Caki2 (cell line): ENCODE measurements at regions not wholly inside any gene's neighbourhood (a gene's known extent, or its start where the extent isn't known, plus 50 kb on each side); places are given as distances from the start of the nearest gene placed in this dataset.
A peak's percentile ranks its signal among the peaks of the same experiment; 100 is the strongest.

Experiments used
- DNase-seq: peaks from one replicate; pipeline ENCODE4 v3.0.0-alpha.2; 2015; ENCODE audit warnings: low read depth
- in situ Hi-C: cut with HindIII; loops from 2 replicates; pipeline ENCODE4 v1.10.0; 2016; ENCODE audit warnings: low sequenced_read_pairs, low pct_unique_long_range_greater_than_20kb, mixed read lengths

DNA sequence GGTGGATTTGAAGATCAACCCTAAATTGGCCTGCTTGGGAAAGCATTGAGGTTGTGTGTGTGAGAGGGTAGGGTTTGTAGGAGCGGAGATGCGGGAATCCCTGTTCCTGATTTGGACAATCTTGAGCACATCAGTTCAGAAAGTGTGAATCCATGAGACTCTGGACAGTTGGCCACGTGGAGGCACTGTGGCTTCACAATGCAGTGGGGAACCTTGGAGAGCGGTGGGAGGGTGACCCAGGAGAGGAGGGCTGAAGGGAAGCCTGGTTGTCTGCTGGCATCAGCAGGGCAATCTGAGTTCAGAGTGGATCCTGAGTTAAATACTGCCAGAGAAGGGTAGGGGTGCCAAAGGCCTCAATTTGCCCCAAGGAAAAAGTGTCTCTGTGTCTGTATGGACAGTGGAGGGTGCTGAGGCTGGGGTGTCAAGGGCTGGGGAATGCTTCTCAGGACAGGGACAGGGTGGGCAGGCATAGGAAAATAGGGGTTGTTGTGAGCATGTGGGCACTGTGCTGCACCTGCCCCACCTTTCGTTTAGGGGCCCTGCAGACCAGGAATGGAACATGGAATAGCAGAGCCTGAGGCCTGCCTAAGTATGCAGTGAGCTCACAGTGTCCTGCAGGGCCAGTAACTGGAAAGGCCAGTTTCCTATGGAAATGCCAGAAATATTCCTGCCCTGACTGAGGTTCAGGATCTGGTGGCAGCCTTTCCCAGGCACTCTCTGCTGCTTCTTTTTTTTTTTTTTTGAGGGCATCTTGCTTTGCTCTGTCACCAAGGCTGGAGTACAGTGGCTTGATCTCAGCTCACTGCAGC, 162.9 kb upstream of the PRSS58 start:
- no peak for DNase-seq
- in situ Hi-C loops, result no loop called here

DNA sequence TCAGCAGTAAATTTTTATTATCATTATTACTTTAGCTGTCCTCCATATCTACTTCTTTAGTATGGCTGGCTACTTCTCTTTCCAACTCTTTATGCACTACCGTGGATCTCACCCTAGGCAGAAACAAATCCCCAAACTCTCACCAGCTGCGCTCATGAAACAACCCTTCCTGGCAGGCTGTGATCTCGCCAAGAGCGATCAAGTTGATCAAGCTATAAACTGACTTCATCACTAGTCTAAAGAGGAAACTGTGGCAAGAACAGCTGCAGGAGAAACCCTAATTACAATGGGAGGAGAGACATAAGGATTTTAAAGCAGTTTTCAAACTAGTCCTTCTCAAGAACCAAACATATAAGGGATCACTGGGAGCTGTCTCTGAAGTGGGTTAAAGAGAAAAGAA, 160.5 kb upstream of the PRSS58 start:
- in situ Hi-C loops, result no loop called here
- no peak for DNase-seq

DNA sequence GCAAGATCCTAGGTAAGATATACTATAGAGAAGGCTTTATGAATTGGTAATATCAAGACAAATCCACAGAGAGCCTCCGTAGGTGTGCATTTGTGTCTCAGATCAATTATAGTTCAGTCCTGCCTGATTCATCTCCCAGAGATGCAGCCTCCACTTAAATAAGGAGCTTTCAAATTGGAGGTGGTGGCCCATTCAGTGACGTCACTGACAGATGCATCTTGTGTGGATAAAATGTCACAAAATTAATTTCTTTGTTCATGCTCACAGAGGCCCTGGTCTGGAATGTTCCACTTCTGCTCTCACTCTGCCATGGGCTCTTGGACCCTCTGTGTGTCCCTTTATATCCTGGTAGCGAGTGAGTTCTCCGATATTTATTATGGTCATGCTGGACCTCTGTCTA, 157.1 kb upstream of the PRSS58 start:
- in situ Hi-C loops, result no loop called here
- no peak for DNase-seq

DNA sequence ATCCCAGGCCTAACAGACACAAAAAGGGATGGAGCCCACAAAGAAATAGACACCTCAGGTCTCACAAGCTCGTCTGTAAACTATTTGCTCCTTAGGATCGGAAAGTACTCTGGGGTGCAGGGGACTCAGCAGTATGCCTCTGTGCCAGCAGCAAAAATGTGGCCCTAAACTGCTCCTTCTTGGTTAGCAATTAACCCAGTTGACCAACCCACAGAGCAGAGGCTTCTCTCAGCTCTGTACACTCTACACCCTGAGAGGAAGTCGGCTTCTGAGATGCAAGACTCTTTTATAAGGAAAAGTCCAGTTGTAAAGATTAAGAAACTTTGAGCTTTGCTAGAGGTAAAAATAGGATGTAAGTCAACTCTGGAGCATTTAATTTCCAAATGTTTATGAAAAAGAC, 156.3 kb upstream of the PRSS58 start:
- in situ Hi-C loops, result no loop called here
- no peak for DNase-seq

DNA sequence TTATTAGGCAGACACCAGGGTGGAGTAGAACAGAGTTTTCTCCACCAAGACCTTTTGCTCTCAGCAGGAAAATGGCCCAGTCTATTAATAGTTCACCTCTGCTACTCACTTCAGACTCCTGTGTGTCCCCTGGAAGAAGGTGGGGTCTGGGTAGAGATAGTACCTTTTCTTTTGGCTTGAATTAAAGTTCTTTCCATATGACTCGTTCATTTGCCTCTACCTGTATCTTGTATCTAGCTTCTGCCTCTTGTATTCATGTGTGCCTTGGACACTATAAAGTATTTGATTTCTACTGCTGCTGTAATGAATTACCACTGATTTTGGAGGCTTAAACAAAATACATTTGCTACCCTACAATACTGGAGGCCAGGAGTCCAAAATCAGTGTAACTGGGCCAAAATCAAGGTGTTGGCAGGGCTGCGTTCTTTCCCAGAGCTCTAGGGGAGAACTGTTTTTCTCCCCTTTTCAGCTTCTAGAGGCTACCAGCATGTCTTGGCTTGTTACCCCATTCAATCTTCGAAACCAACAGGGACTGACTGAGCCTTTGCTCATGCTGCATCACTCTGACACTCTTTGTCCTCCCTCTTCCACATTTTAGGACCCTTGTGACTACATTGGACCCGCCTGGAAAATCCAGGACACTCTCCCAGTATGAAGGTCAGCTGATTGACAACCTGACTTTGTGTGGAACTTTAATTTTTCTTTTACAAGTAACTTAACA, 155.6 kb upstream of the PRSS58 start:
- no peak for DNase-seq
- in situ Hi-C loops, result no loop called here

DNA sequence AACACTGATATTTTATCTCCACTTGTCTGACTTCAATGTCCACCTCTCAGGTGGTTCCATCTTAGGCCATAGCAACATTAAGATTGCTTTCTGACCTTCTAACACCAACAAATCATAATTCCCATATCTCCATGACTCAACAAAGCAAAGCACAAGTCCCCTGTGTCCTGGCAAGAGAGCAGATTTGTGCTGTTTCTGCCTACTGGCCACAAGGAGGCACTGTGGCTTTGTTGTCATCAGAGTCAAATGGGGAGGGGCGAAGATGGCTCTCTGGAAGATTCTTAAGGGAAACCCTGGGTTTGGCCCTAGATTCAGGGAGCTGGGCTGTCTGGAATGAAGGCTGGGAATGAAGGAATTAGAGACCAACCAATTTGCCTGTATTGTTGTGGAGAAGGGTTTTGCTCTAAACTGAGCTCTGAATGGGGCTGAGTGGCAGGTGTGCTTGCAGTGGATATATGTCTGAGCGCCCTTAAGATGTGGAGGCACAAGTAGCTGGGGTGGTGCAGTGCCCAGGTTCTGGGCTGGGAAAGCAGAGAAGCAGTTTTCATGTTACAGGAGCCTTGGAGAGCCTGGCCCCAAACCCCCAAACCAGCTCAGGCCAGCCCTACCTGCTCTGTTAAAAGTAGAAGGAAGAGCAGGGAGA, 154.8 kb upstream of the PRSS58 start:
- DNase-seq, result peak; percentile 31

DNA sequence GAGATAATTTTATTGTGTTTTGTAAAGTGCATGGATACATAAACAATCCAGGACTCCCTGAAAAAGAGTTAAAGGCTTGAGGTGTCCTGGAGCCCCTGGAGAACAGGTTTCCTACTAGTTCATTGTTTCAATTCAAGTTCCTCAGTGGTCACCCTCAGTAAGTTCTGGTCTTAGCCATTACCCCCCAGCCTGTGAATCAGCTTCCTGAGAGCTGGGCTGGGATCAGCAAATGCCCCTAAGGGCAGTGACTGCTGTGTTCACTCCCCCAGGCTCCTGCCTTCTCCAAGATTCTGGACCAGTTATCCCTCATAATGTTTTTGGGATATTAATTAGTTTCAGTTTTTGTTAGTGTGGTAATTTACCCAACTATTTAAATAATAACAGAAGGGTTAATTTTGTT, 151.6 kb upstream of the PRSS58 start:
- in situ Hi-C loops, result no loop called here
- DNase-seq, result no peak

More for the DNA sequence above, 154.8 kb upstream of the PRSS58 start:
- in situ Hi-C loops, result no loop called here

DNA sequence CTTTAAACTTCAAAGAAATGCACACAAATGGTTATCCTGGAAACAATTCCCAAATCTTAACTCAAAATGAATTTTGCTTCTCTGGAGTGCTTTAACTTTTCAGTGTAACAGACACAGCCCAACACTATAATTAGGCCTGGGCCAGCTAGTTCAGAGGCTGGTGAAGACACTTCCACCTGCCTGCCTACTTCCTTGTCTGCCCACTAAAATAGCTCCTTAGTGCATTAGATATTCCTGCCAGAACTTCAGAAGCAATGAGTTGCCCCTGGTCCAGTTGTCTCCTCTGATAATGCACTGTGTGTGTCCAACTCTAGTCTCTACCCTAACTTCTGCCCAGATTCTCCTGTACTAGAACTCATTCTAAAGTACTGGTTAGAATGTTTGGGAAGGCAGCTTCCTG, 150.9 kb upstream of the PRSS58 start:
- in situ Hi-C loops, result no loop called here
- DNase-seq, result no peak

DNA sequence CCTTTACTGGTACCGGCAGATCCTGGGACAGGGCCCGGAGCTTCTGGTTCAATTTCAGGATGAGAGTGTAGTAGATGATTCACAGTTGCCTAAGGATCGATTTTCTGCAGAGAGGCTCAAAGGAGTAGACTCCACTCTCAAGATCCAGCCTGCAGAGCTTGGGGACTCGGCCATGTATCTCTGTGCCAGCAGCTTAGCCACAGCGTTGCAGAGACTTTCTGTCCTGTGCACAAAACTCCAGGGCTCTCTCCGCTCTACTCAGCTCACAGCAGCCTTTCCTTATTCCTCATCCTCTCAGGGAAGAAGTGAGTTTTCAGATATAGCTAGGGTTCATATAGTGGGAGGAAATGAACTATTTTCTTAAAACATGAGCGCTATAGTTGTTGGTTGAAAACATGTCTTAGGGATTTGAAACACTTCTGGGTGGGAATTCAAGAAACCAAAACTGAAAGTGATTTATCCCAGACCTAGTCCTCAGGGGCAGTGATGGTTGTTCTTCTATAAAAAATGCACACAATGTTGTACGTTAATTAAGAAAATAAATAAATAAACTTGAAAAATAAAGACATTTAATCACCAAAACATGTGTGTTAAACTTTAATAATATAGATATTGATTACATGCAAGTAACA, 150.2 kb upstream of the PRSS58 start:
- in situ Hi-C loops, result no loop called here
- no peak for DNase-seq

DNA sequence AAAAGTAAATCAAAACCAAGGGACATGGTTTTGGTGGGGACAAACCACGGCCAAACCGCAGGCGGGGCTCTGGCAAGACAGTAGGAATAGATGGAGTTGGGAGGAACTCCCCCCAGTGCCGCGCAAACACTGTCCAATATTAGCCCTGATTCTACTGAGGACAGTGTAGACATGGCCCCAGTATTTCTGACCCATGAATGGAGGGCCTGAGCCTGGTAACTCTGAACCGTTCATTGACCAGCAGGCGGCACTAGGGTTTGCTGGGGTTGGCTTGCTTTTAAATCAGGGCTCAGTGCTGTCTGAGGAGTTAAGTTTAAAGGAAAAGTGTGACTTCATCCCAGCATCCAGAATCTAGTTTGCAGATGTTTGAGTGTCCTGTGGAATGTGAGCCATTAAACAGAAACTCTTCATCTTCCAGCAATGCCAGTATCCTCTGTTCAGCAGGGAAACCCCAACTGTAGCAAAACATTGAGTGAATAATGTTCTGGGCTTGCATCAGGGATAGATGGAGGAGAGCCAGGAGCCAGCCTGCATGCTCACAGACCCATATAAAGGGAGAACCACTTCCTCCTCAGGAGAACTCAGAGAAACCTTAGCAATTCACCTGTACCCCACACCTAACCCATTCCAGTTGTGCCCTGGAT, 147.4 kb upstream of the PRSS58 start:
- no peak for DNase-seq
- in situ Hi-C loops, result no loop called here

DNA sequence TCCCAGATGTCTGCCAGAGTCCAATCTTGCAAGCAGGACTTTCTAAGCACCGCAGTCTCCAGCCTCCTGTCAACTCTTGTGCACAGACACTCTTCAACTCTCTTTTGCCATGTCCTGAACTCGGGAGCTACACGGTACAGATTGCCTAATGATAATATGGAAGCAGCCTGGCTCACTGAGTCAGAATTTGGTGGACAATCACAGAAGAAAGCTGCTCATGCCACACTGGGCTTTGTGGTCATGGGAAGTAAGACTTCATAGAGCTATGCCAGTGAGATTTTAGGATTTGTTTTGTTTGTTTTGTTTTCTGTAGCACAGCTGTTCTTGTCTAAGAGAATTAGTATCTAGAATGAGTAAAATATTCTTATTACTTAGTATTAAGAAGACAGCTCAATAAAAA, 144.1 kb upstream of the PRSS58 start:
- DNase-seq, result no peak
- in situ Hi-C loops, result no loop called here

DNA sequence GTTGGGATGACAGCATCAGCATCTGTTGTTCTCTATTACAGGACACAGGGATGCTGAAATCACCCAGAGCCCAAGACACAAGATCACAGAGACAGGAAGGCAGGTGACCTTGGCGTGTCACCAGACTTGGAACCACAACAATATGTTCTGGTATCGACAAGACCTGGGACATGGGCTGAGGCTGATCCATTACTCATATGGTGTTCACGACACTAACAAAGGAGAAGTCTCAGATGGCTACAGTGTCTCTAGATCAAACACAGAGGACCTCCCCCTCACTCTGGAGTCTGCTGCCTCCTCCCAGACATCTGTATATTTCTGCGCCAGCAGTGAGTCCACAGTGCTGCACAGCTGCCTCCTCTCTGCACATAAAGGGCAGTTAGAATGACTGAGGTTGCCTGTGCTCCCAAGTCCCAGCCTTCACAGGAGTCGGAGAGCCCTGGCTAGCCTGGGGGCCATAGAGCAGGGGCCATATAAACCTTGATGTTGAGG, 142.2 kb upstream of the PRSS58 start:
- no peak for DNase-seq
- in situ Hi-C loops, result no loop called here

DNA sequence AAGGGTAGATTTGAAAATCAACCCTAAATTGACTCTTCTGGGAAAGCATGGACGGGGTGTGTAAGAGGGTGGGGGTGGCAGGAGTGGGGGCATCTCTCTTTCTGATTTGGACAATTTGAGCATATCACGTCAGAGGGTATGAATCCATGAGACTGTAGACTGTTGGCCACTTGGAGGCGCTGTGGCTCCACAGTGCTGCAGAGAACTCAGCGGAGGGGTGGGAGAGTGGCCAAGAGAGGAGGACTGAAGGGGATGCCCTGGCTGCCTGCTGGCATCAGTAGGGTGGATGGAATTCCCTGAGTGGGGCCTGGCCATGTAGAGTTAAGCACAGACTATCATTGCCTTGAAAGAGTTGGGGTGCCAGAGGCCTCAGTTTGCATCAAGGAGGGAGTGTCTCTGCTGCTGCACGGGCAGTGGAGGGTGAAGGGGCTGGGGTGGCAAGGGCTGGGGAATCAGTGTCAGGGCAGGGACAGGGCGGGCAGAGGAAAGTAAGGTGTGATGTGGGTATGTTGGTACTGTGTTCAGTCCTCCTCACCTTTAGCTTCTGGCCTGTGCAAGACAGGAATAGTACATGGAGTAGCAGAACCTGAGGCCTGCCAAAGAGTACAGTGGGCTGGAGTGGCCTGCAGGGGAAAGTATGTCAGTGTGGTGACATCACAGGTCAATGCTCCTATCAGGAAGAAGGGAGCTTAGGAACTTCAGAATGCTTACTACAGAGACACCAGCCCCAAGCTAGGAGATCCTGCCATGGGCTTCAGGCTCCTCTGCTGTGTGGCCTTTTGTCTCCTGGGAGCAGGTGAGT, 133.5 kb upstream of the PRSS58 start:
- no peak for DNase-seq
- in situ Hi-C loops, result no loop called here

DNA sequence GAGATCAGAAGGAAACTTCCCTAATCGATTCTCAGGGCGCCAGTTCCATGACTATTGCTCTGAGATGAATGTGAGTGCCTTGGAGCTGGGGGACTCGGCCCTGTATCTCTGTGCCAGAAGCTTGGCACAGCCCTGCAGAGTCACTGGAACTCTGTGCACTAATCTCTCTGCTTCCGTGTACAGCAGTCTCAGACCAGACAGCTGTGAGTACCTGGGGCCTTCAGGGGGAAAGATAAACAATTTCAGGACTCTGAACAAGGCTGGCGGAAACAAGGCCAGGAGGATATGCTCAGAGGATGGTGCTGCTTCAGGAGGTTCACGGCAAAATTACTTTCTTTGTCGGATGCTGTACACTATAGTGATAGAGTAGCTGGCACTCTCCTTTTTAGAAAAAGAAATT, 131.7 kb upstream of the PRSS58 start:
- in situ Hi-C loops, result no loop called here
- DNase-seq, result no peak

DNA sequence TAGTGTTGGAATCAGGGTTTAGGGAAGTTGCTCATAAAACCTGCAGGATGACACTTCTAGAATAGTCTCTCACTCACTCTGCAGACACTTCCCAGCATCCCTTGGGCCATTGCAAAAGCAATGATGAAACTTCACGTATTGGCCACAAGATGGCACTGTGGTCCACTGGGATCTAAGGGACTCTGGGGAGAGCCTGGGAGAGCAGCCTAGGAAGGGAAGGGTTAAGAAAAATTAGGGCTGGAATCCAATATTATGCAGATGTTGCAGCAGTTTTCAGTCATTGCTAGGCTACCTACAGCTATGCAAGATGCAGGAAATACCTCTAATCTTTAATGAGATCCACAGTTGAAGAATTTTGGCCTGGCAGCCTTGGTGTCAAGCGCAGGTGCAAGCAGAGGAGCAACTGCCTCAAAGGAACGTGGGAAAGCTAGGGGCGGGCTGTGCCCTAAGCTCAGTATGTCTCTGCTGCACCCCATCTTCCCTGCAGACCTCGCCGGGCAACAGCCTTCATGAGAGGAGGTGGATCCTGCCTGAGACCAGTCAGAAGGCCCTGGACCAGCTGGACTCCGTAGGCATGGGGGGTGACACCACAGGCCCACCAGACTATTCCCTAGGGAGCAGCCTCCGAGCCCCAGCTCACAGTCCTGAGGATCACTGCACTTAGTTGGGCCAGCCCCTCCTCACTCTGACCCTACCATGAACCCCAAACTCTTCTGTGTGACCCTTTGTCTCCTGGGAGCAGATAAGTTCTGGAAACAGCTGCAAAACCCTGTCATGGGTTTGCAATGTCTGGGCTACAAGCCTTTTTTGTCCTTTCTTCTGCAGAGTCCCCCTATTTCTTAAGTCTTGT, 127.9 kb upstream of the PRSS58 start:
- DNase-seq, result peak; percentile 54

DNA sequence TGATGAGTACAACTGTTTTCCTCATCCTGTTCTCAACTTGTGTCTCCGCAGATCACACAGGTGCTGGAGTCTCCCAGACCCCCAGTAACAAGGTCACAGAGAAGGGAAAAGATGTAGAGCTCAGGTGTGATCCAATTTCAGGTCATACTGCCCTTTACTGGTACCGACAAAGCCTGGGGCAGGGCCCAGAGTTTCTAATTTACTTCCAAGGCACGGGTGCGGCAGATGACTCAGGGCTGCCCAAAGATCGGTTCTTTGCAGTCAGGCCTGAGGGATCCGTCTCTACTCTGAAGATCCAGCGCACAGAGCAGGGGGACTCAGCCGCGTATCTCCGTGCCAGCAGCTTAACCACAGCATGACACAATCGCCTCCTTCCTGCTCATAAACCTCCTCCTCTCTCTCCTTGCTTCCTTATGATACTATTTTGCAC, 126.7 kb upstream of the PRSS58 start:
- in situ Hi-C loops, result no loop called here
- DNase-seq, result peak; percentile 21

More for the DNA sequence above, 127.9 kb upstream of the PRSS58 start:
- in situ Hi-C loops, result no loop called here
